HCT116 (cell line): ENCODE measurements at regions not wholly inside any gene's neighbourhood (a gene's known extent, or its start where the extent isn't known, plus 50 kb on each side); places are given as distances from the start of the nearest gene placed in this dataset.

Experiments
- ATAC-seq: fragments of 200-7000 bp; cut with Tn5 transposase; 2 replicates; pipeline ENCODE4 v1.9.1; 2020; ENCODE audit warnings: mild to moderate bottlenecking, moderate library complexity
- BruUV-seq: library from RNA; stranded (reverse); fragments of 400-500 nt; replicated peaks from 2 replicates; lab custom pipeline; 2021; lab: Mats Ljungman, UMichigan
- CTCF ChIA-PET: fragments of 300-600 bp; sonication (Branson Sonifier 250); formaldehyde crosslinking; loops from one replicate; lab custom pipeline; 2021; ENCODE audit warnings: antibody characterized with exemption; lab: Charles Lee
- POLR2A ChIA-PET: fragments of 300-600, 350-600 bp; sonication (Branson Sonifier 250); formaldehyde crosslinking; loops from one replicate; lab custom pipeline; 2021; ENCODE audit warnings: antibody characterized with exemption; lab: Charles Lee
- RAD21 ChIA-PET, 2 experiments: fragments of 300-600 bp; sonication (Branson Sonifier 250); formaldehyde crosslinking; loops; one replicate each; lab custom pipeline; 2023; ENCODE audit warnings: low total read pairs in 2 of 2; ENCODE audit not compliant: uncharacterized antibody in 2 of 2, unreplicated experiment in 2 of 2, low non-redundant PET in 1 of 2; lab: Charles Lee
- DNase-seq: peaks from one replicate; pipeline ENCODE4 v3.0.0-alpha.2; 2010; ENCODE audit warnings: low read depth, low spot score
- H2AFZ ChIP-seq: fragments of 200-600 bp; shearing (Covaris generic), sonication (generic); 2 replicates; pipeline ENCODE4 v1.6.1; 2017; ENCODE audit warnings: low read depth, mixed run types, mixed read lengths, antibody characterized with exemption, low read length; ENCODE audit not compliant: poor library complexity, severe bottlenecking
- H3K27ac ChIP-seq: 2 replicates; pipeline ENCODE4 v1.5.1; 2012; ENCODE audit warnings: low read depth, low read length
- H3K27me3 ChIP-seq: fragments of 200-600 bp; sonication (generic); 2 replicates; pipeline ENCODE4 v1.6.1; 2016; ENCODE audit warnings: mixed run types, low read length, mixed read lengths; ENCODE audit not compliant: insufficient read depth
- H3K36me3 ChIP-seq, 2 experiments: fragments of 200-500 bp in 1 of 2; fragments of 200-600 bp in 1 of 2; sonication (Bioruptor generic) in 1 of 2; sonication (generic) in 1 of 2; 2 replicates each; pipeline versions ENCODE4 v1.5.1 to v1.6.1; 2014 to 2016; ENCODE audit warnings: low read length in 2 of 2, inconsistent platforms in 1 of 2, mixed read lengths in 1 of 2, mixed run types in 1 of 2; ENCODE audit not compliant: insufficient read depth in 2 of 2, control insufficient read depth in 1 of 2
- H3K4me1 ChIP-seq, 2 experiments: fragments of 200-600 bp in 1 of 2; sonication (generic) in 1 of 2; 2 replicates each; pipeline versions ENCODE4 v1.5.1 to v1.6.1; 2012 to 2017; ENCODE audit warnings: low read length in 2 of 2, inconsistent platforms in 1 of 2, mild to moderate bottlenecking in 1 of 2, mixed read lengths in 1 of 2, mixed run types in 1 of 2, moderate library complexity in 1 of 2; ENCODE audit not compliant: insufficient read depth in 2 of 2, control insufficient read depth in 1 of 2
- H3K4me2 ChIP-seq: fragments of 200-600 bp; sonication (generic); 2 replicates; pipeline ENCODE4 v1.6.1; 2017; ENCODE audit warnings: mixed run types, low read length, mixed read lengths
- H3K4me3 ChIP-seq, 2 experiments: fragments of 200-600 bp in 1 of 2; sonication (generic) in 1 of 2; replicated peaks in 1 of 2; 2 replicates each; pipeline ENCODE4 v1.5.1; 2011 to 2016; ENCODE audit warnings: low read length in 2 of 2, control low read depth in 1 of 2, low read depth in 1 of 2, mild to moderate bottlenecking in 1 of 2, mixed read lengths in 1 of 2, mixed run types in 1 of 2
- H3K79me2 ChIP-seq: fragments of 200-600 bp; sonication (generic); 2 replicates; pipeline ENCODE4 v1.6.1; 2017; ENCODE audit warnings: mild to moderate bottlenecking, mixed run types, low read length, moderate library complexity, mixed read lengths; ENCODE audit not compliant: insufficient read depth
- H3K9ac ChIP-seq: fragments of 200-600 bp; sonication (generic); 2 replicates; pipeline ENCODE4 v1.6.1; 2016; ENCODE audit warnings: low read length, mixed read lengths
- H3K9me2 ChIP-seq: fragments of 200-600 bp; sonication (generic), shearing (Covaris generic); 2 replicates; pipeline ENCODE4 v1.6.1; 2017; ENCODE audit warnings: mixed run types, mild to moderate bottlenecking, moderate library complexity; ENCODE audit not compliant: insufficient read depth
- H3K9me3 ChIP-seq, 2 experiments: fragments of 200-500 bp in 1 of 2; fragments of 200-600 bp in 1 of 2; sonication (Bioruptor generic) in 1 of 2; sonication (generic) in 1 of 2; 2 replicates each; pipeline ENCODE4 v1.6.1; 2014 to 2017; ENCODE audit warnings: low read length in 2 of 2, mixed read lengths in 2 of 2, inconsistent platforms in 1 of 2, low read depth in 1 of 2, mild to moderate bottlenecking in 1 of 2, mixed run types in 1 of 2, moderate library complexity in 1 of 2; ENCODE audit not compliant: control insufficient read depth in 1 of 2, insufficient read depth in 1 of 2
- H4K20me1 ChIP-seq: fragments of 200-600 bp; sonication (generic), shearing (Covaris generic); 2 replicates; pipeline ENCODE4 v1.6.1; 2017; ENCODE audit warnings: mixed run types, mild to moderate bottlenecking, moderate library complexity; ENCODE audit not compliant: insufficient read depth
- CEBPB ChIP-seq: IDR thresholded peaks from 2 replicates; pipeline ENCODE4 v1.6.1; 2012; ENCODE audit warnings: low read depth
- EGR1 ChIP-seq: IDR thresholded peaks from 2 replicates; pipeline ENCODE4 v1.6.1; 2012; ENCODE audit warnings: low read depth
- ELF1 ChIP-seq: IDR thresholded peaks from 2 replicates; pipeline ENCODE4 v1.6.1; 2012; ENCODE audit warnings: low read depth, borderline replicate concordance
- EZH2 ChIP-seq: fragments of 200-600 bp; sonication (generic); IDR thresholded peaks from 2 replicates; pipeline ENCODE4 v1.6.1; 2017; ENCODE audit warnings: antibody characterized with exemption, mixed run types
- EZH2phosphoT487 ChIP-seq: fragments of 200-600 bp; IDR thresholded peaks from 2 replicates; pipeline ENCODE4 v1.6.1; 2018; ENCODE audit warnings: antibody characterized with exemption, borderline replicate concordance
- FOSL1 ChIP-seq: IDR thresholded peaks from 2 replicates; pipeline ENCODE4 v1.6.1; 2012; ENCODE audit warnings: low read depth
- JUND ChIP-seq: IDR thresholded peaks from 2 replicates; pipeline ENCODE4 v1.6.1; 2012
- POLR2A ChIP-seq: IDR thresholded peaks from 2 replicates; pipeline ENCODE4 v1.7.0; 2011; ENCODE audit warnings: borderline replicate concordance; ENCODE audit not compliant: insufficient read depth, insufficient read length; ENCODE audit errors: extremely low read depth
- POLR2AphosphoS5 ChIP-seq: IDR thresholded peaks from 2 replicates; pipeline ENCODE4 v1.6.1; 2011; ENCODE audit warnings: mild to moderate bottlenecking, low read depth, low read length, moderate library complexity
- RAD21 ChIP-seq: IDR thresholded peaks from 2 replicates; pipeline ENCODE4 v1.6.1; 2012; ENCODE audit warnings: low read depth, mild to moderate bottlenecking
- SIN3A ChIP-seq: IDR thresholded peaks from 2 replicates; pipeline ENCODE4 v1.6.1; 2012; ENCODE audit warnings: low read depth
- SP1 ChIP-seq: IDR thresholded peaks from 2 replicates; pipeline ENCODE4 v1.6.1; 2012; ENCODE audit warnings: low read depth
- SRF ChIP-seq: IDR thresholded peaks from 2 replicates; pipeline ENCODE4 v1.6.1; 2012; ENCODE audit warnings: low read depth
- TCF7L2 ChIP-seq: IDR thresholded peaks from 2 replicates; pipeline ENCODE4 v1.7.0; 2011; ENCODE audit warnings: borderline replicate concordance, inconsistent platforms; ENCODE audit not compliant: insufficient read depth, insufficient read length; ENCODE audit errors: extremely low read depth
- YY1 ChIP-seq: IDR thresholded peaks from 2 replicates; pipeline ENCODE4 v1.6.1; 2011; ENCODE audit warnings: low read length, low read depth, moderate library complexity, mild to moderate bottlenecking; ENCODE audit not compliant: insufficient replicate concordance; ENCODE audit errors: extremely low read depth
- ZNF274 ChIP-seq: fragments of 200-500 bp; sonication (Bioruptor generic); IDR thresholded peaks from 2 replicates; pipeline ENCODE4 v1.6.1; 2014; ENCODE audit warnings: mild to moderate bottlenecking, low read depth, low read length, inconsistent platforms
- intact Hi-C: fragments of 100-400 bp; cut with micrococcal nuclease; formaldehyde crosslinking; loops from 2 replicates; pipeline ENCODE4 v1.10.0; 2022
- TF ChIP-seq, protein P1 (sequence below): IDR thresholded peaks from 2 replicates; pipeline ENCODE4 v1.6.1; 2012; ENCODE audit warnings: low read depth
- TF ChIP-seq, protein P2 (sequence below): IDR thresholded peaks from 2 replicates; pipeline ENCODE4 v1.6.1; 2011; ENCODE audit warnings: mild to moderate bottlenecking, low read length, moderate library complexity; ENCODE audit not compliant: insufficient replicate concordance; ENCODE audit errors: extremely low read depth

DNA sequence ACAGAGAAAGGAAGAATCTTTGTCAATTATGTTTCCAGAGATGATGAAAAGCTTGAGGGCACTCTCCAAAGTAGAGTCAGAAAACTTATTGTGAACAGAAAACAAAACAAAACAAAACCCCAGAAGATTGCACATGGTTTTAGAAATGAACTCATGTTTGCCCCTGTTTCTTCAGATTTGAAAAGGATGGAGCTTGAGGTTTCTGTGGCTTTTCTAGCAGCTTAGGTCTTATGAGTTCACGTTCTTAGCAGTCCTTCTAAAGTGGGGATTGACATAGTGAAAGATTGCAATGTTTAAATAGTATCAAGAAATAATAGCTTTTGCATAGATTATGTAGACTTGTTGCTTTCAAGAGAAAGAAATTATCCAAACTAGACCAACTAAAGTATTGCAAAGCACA lies 421.8 kb downstream of the GBA3 start:
- DNase-seq = no peak
- TF ChIP-seq EGR1 (no peak), CEBPB (no peak), EZH2 (no peak), SP1 (no peak)

DNA sequence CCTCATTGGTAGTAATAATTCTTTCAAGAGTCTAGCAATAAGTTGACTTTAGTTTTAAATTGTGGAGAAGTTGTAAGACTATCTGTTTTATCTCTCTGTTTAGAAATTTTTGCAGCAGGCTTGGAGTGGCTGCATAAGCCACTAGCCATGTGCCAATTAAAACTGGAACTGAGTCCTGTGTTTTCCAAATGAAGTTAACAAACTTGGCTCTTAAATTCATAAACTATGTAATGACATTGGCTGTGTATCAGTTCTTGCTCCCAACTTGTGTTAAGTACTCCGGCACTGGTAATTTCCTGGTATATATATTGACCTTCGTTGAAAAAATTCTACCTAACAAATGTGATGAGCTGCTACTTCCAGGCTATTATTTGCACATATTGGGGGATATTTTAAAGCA lies 420.4 kb downstream of the GBA3 start:
- Histone ChIP-seq H4K20me1 (no peaks in the 10 kb centered on the region), H3K27me3 (no peaks in the 10 kb centered on the region), H3K9me2 (no peaks in the 10 kb centered on the region), H3K79me2 (no peaks in the 10 kb centered on the region), H3K4me2 (no peak overlapping the region), H3K4me3 (no peak overlapping the region), H2AFZ (no peak overlapping the region), H3K9me3 (peaks cover 0 to 13% of the 10 kb centered on the region in 2 experiments; a peak in 2 of 4 replicates), H3K36me3 (no peaks in the 10 kb centered on the region), H3K9ac (no peak overlapping the region), H3K4me1 (no peaks in the 10 kb centered on the region), H3K27ac (no peak overlapping the region)
- no TSS peak for BruUV-seq
- intact Hi-C loops = no loop called here
- DNase-seq (no peak), ATAC-seq (no peak)
- CTCF ChIA-PET = no interaction called here
- POLR2A ChIA-PET = no interaction called here
- RAD21 ChIA-PET = no interaction called here
- no peak for TF ChIP-seq SIN3A
- TF ChIP-seq, protein P1, sequence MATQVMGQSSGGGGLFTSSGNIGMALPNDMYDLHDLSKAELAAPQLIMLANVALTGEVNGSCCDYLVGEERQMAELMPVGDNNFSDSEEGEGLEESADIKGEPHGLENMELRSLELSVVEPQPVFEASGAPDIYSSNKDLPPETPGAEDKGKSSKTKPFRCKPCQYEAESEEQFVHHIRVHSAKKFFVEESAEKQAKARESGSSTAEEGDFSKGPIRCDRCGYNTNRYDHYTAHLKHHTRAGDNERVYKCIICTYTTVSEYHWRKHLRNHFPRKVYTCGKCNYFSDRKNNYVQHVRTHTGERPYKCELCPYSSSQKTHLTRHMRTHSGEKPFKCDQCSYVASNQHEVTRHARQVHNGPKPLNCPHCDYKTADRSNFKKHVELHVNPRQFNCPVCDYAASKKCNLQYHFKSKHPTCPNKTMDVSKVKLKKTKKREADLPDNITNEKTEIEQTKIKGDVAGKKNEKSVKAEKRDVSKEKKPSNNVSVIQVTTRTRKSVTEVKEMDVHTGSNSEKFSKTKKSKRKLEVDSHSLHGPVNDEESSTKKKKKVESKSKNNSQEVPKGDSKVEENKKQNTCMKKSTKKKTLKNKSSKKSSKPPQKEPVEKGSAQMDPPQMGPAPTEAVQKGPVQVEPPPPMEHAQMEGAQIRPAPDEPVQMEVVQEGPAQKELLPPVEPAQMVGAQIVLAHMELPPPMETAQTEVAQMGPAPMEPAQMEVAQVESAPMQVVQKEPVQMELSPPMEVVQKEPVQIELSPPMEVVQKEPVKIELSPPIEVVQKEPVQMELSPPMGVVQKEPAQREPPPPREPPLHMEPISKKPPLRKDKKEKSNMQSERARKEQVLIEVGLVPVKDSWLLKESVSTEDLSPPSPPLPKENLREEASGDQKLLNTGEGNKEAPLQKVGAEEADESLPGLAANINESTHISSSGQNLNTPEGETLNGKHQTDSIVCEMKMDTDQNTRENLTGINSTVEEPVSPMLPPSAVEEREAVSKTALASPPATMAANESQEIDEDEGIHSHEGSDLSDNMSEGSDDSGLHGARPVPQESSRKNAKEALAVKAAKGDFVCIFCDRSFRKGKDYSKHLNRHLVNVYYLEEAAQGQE = no peak
- TF ChIP-seq SP1 = no peak
- TF ChIP-seq RAD21 = no peak
- no peak for TF ChIP-seq POLR2AphosphoS5
- TF ChIP-seq YY1 = no peak
- TF ChIP-seq, protein P2, sequence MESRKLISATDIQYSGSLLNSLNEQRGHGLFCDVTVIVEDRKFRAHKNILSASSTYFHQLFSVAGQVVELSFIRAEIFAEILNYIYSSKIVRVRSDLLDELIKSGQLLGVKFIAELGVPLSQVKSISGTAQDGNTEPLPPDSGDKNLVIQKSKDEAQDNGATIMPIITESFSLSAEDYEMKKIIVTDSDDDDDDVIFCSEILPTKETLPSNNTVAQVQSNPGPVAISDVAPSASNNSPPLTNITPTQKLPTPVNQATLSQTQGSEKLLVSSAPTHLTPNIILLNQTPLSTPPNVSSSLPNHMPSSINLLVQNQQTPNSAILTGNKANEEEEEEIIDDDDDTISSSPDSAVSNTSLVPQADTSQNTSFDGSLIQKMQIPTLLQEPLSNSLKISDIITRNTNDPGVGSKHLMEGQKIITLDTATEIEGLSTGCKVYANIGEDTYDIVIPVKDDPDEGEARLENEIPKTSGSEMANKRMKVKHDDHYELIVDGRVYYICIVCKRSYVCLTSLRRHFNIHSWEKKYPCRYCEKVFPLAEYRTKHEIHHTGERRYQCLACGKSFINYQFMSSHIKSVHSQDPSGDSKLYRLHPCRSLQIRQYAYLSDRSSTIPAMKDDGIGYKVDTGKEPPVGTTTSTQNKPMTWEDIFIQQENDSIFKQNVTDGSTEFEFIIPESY = no peak
- no peak for TF ChIP-seq ZNF274
- no peak for TF ChIP-seq ELF1
- TF ChIP-seq SRF = no peak
- no peak for TF ChIP-seq EZH2
- TF ChIP-seq EZH2phosphoT487 = no peak
- no peak for TF ChIP-seq TCF7L2
- no peak for TF ChIP-seq POLR2A
- no peak for TF ChIP-seq FOSL1
- TF ChIP-seq EGR1 = no peak
- TF ChIP-seq JUND = no peak

More for the DNA sequence above, 421.8 kb downstream of the GBA3 start:
- RAD21 ChIA-PET = no interaction called here
- no TSS peak for BruUV-seq
- Histone ChIP-seq H3K9me3 (peaks cover 0 to 13% of the 10 kb centered on the region in 2 experiments; a peak in 2 of 4 replicates), H3K9ac (no peak overlapping the region), H3K79me2 (no peaks in the 10 kb centered on the region), H3K4me2 (no peak overlapping the region), H2AFZ (no peak overlapping the region), H3K36me3 (no peaks in the 10 kb centered on the region), H3K4me3 (no peak overlapping the region), H3K27ac (no peak overlapping the region), H3K4me1 (no peaks in the 10 kb centered on the region), H4K20me1 (no peaks in the 10 kb centered on the region), H3K9me2 (no peaks in the 10 kb centered on the region), H3K27me3 (no peaks in the 10 kb centered on the region)
- POLR2A ChIA-PET = no interaction called here
- CTCF ChIA-PET = no interaction called here
- intact Hi-C loops = no loop called here
- ATAC-seq = no peak
